Stomach (tissue), 8 donors: ENCODE measurements at regions not wholly inside any gene's neighbourhood (a gene's known extent, or its start where the extent isn't known, plus 50 kb on each side); places are given as distances from the start of the nearest gene placed in this dataset.
"Not testable (repeated sequence)": the region's sequence is repeated elsewhere in the genome, so short reads cannot be mapped to it uniquely, and the experiment has no call there.

Experiments
- DNase-seq, 2 donors: peaks; one replicate each; pipeline versions ENCODE4 v3.0.0 to v3.0.0-alpha.2; 2013 to 2019
- H3K27ac ChIP-seq, 5 donors: fragments of 200-600 bp in 4 of 5; sonication (generic) in 4 of 5; one replicate each; pipeline ENCODE4 v1.5.1; 2013 to 2019; ENCODE audit warnings: mild to moderate bottlenecking in 1 of 5, moderate library complexity in 1 of 5
- H3K27me3 ChIP-seq, 3 donors: fragments of 200-600 bp; sonication (generic); one replicate each; pipeline ENCODE4 v1.5.1; 2017 to 2019; ENCODE audit warnings: mixed run types in 1 of 3
- H3K36me3 ChIP-seq, 4 donors: fragments of 200-600 bp; sonication (generic); 1 replicate in 3 of 4; 2 replicates in 1 of 4; pipeline ENCODE4 v1.5.1; 2016 to 2019
- H3K4me1 ChIP-seq, 4 donors: fragments of 200-600 bp; sonication (generic); one replicate each; pipeline ENCODE4 v1.5.1; 2016 to 2019
- H3K4me3 ChIP-seq, 4 donors: fragments of 200-600 bp; sonication (generic) in 3 of 4; one replicate each; pipeline ENCODE4 v1.5.1; 2016 to 2019; ENCODE audit warnings: mild to moderate bottlenecking in 1 of 4
- H3K9me3 ChIP-seq, 4 donors: fragments of 200-600 bp; sonication (generic); one replicate each; pipeline ENCODE4 v1.5.1; 2016 to 2019
- CTCF ChIP-seq, 7 experiments: fragments of 450-650 bp in 4 of 7; fragments of 200-600 bp in 3 of 7; sonication (generic) in 3 of 7; IDR thresholded peaks; one replicate each; pipeline ENCODE4 v1.5.1; 2016 to 2019; ENCODE audit warnings: antibody characterized with exemption in 7 of 7, control low read depth in 2 of 7, mild to moderate bottlenecking in 1 of 7
- EP300 ChIP-seq: sonication (generic); formaldehyde crosslinking; IDR thresholded peaks from one replicate; pipeline ENCODE4 v1.6.1; 2017; ENCODE audit warnings: antibody characterized with exemption
- POLR2A ChIP-seq, 4 donors: fragments of 450-650 bp; IDR thresholded peaks; one replicate each; pipeline ENCODE4 v1.6.1; 2016; ENCODE audit warnings: antibody characterized with exemption in 4 of 4, control low read depth in 2 of 4, mild to moderate bottlenecking in 1 of 4, moderate library complexity in 1 of 4
- POLR2AphosphoS5 ChIP-seq, 3 donors: sonication (generic); formaldehyde crosslinking; IDR thresholded peaks; one replicate each; pipeline ENCODE4 v1.6.1; 2016; ENCODE audit warnings: antibody characterized with exemption in 3 of 3
- WGBS, 5 donors: extraction: QIAGEN DNeasy Blood & Tissue Kit in 3 of 5; methylation state at CpG; one replicate each; pipeline versions ENCODE4 v1.1.5 to v1.1.7; 2013 to 2018; 5-methylcytosine and 5-hydroxymethylcytosine counted together
- intact Hi-C: fragments of 100-400 bp; cut with DNase I; formaldehyde crosslinking; loops from one replicate; pipeline ENCODE4 v1.15.1; 2023; ENCODE audit warnings: low total_unique reads
- donor health status: healthy with polysubstance abuse.
- donor health status: Bipolar disorder and iron deficiency.
- donor health status: healthy.

DNA sequence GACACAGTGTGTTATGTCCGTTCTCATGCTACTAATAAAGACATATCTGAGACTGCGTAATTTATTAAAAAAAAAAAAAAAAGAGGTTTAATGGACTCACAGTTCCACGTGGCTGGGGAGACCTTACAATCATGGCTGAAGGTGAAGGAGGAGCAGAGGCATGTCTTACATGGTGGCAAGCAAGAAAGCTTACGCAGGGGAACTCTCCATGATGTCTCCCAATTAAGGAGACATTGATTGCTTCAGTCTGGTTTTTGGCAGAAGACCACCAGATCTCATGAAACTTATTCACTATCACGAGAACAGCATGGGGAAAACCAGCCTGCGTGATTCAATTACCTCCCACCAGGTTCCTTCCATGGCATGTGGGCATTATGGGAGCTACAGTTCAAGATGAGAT is 221.8 kb downstream of the ASMT start:
- Histone ChIP-seq H3K4me1 (no peaks in the 10 kb centered on the region), H3K9me3 (peaks cover 0 to 34% (median 19%) of the 10 kb centered on the region in 4 donors), H3K36me3 (no peaks in the 10 kb centered on the region), H3K27ac (no peak overlapping the region), H3K4me3 (no peak overlapping the region), H3K27me3 (no peaks in the 10 kb centered on the region)
- WGBS, 5 donors: 84 to 91% (median 88%) methylated on average over 6 of the region's 6 CpGs
- DNase-seq: no peak
- intact Hi-C loops: no loop called here
- TF ChIP-seq POLR2A (IDR thresholded peaks at IDR 0.05) (no peak), CTCF (IDR thresholded peaks at IDR 0.05) (no peak), EP300 (no peak), POLR2AphosphoS5 (IDR thresholded peaks at IDR 0.05) (no peak)

DNA sequence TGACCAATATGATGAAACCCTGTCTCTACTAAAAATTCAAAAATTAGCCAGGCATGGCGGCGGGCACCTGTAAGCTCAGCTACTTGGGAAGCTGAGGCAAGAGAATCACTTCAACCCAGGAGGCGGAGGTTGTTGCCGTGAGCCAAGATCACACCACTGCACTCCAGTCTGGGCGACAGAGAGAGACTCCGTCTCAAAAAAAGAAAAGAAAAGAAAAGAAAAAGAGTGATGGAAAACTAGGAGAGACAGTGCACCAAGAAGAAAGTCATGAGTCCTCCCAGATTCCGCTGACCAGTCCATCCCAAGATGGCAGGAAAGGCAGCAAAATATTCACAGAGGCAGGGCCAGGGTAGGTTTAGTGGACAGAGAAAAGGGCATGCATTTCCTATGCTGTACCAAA is 226.9 kb downstream of the ASMT start:
- Histone ChIP-seq H3K27ac (no peak overlapping the region), H3K9me3 (peaks cover 0 to 26% (median 17%) of the 10 kb centered on the region in 4 donors), H3K36me3 (no peaks in the 10 kb centered on the region), H3K4me3 (no peak overlapping the region), H3K4me1 (no peaks in the 10 kb centered on the region), H3K27me3 (no peaks in the 10 kb centered on the region)
- TF ChIP-seq EP300: no peak
- TF ChIP-seq POLR2A (IDR thresholded peaks at IDR 0.05): no peak
- TF ChIP-seq POLR2AphosphoS5 (IDR thresholded peaks at IDR 0.05): no peak
- TF ChIP-seq CTCF (IDR thresholded peaks at IDR 0.05): no peak
- intact Hi-C loops: no loop called here
- no peak for DNase-seq
- 91 to 96% (median 93%) methylated on average over 7 of the region's 7 CpGs for WGBS, 5 donors

GRCh38 chrX:1847000-1847399 is 232.1 kb downstream of the ASMT start:
- WGBS, 5 donors: 95 to 100% (median 97%) methylated on average over 4 of the region's 4 CpGs
- H3K4me3 ChIP-seq, H3K36me3 ChIP-seq, intact Hi-C loops, H3K27ac ChIP-seq, H3K9me3 ChIP-seq, H3K4me1 ChIP-seq, H3K27me3 ChIP-seq, DNase-seq: not testable (repeated sequence)

GRCh38 chrX:1847790-1848189 is 232.9 kb downstream of the ASMT start:
- H3K27me3 ChIP-seq, H3K27ac ChIP-seq, DNase-seq, H3K36me3 ChIP-seq, H3K4me3 ChIP-seq, H3K4me1 ChIP-seq, intact Hi-C loops: not testable (repeated sequence)
- peaks cover 0 to 11% (median 5%) of the 10 kb centered on the region in 4 donors for H3K9me3 ChIP-seq
- 34 to 64% (median 57%) methylated on average over 2 of the region's 2 CpGs for WGBS, 5 donors

- H3K4me3 ChIP-seq: no peak overlapping the region
- intact Hi-C loops: no loop called here
- no peaks in the 10 kb centered on the region for H3K4me1 ChIP-seq
- no peaks in the 10 kb centered on the region for H3K27me3 ChIP-seq
- whole genome bisulfite sequencing, 5 donors: 83 to 95% (median 90%) methylated on average over 5 to 6 of the region's 6 CpGs
- H3K9me3 ChIP-seq: peaks cover 0 to 13% (median 5%) of the 10 kb centered on the region in 4 donors
- no peak for DNase-seq
- no peak overlapping the region for H3K27ac ChIP-seq
- no peak for TF ChIP-seq EP300
- no peak for TF ChIP-seq POLR2A (IDR thresholded peaks at IDR 0.05)
- no peak for TF ChIP-seq POLR2AphosphoS5 (IDR thresholded peaks at IDR 0.05)
- TF ChIP-seq CTCF (IDR thresholded peaks at IDR 0.05): no peak
- no peaks in the 10 kb centered on the region for H3K36me3 ChIP-seq
These were observed 236.7 kb downstream of the ASMT start for GRCh38 chrX:1851527-1851926.

DNA sequence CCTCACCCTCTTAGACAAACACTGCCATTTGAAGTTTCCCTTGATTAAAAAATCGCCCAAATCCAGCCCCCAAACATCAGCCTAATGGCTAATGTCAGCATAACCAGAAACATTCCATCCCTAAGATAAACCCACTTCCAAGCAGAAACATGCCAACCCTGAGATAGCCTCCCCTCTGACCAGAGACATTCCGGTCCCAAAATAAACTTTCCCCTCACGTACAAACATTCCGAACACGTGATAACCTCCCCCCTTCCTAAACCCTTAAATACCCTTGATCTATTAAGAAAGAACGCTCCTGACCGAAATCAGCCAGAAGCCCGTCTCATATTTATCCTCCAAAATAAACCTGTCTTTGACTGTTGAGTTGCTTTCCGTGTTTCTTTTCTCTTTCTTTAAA is 237.2 kb downstream of the ASMT start:
- Histone ChIP-seq H3K27ac (no peak overlapping the region), H3K4me1 (no peaks in the 10 kb centered on the region), H3K27me3 (no peaks in the 10 kb centered on the region), H3K9me3 (peaks cover 0 to 17% (median 5%) of the 10 kb centered on the region in 4 donors), H3K4me3 (no peak overlapping the region), H3K36me3 (no peaks in the 10 kb centered on the region)
- DNase-seq: no peak
- TF ChIP-seq POLR2AphosphoS5 (IDR thresholded peaks at IDR 0.05) (no peak), POLR2A (IDR thresholded peaks at IDR 0.05) (no peak), EP300 (no peak), CTCF (IDR thresholded peaks at IDR 0.05) (no peak)
- intact Hi-C loops: no loop called here
- WGBS, 5 donors: 71 to 82% (median 78%) methylated on average over 9 of the region's 9 CpGs
